WTC11 (cell line): ENCODE measurements at regions not wholly inside any gene's neighbourhood (a gene's known extent, or its start where the extent isn't known, plus 50 kb on each side); places are given as distances from the start of the nearest gene placed in this dataset.
"Not testable (repeated sequence)": the region's sequence is repeated elsewhere in the genome, so short reads cannot be mapped to it uniquely, and the experiment has no call there.

Experiments used
- AFF4 ChIP-seq: sonication (generic); formaldehyde crosslinking; IDR thresholded peaks from 2 replicates; pipeline ENCODE4 v1.8.1; 2023; ENCODE audit warnings: mild to moderate bottlenecking, missing genetic modification reagents, borderline replicate concordance
- ATF3 ChIP-seq: sonication (generic); formaldehyde crosslinking; conservative IDR thresholded peaks from 2 replicates; pipeline ENCODE4 v1.8.1; 2022; ENCODE audit warnings: mild to moderate bottlenecking, missing genetic modification reagents
- FOXJ3 ChIP-seq: sonication (generic); formaldehyde crosslinking; IDR thresholded peaks from 2 replicates; pipeline ENCODE4 v1.9.0; 2021; ENCODE audit warnings: missing genetic modification reagents, mild to moderate bottlenecking, borderline replicate concordance
- TF ChIP-seq, protein P1 (sequence below): fragments of 200-600 bp; IDR thresholded peaks from 2 replicates; pipeline ENCODE4 v1.8.0; 2022; ENCODE audit warnings: antibody characterized with exemption

DNA sequence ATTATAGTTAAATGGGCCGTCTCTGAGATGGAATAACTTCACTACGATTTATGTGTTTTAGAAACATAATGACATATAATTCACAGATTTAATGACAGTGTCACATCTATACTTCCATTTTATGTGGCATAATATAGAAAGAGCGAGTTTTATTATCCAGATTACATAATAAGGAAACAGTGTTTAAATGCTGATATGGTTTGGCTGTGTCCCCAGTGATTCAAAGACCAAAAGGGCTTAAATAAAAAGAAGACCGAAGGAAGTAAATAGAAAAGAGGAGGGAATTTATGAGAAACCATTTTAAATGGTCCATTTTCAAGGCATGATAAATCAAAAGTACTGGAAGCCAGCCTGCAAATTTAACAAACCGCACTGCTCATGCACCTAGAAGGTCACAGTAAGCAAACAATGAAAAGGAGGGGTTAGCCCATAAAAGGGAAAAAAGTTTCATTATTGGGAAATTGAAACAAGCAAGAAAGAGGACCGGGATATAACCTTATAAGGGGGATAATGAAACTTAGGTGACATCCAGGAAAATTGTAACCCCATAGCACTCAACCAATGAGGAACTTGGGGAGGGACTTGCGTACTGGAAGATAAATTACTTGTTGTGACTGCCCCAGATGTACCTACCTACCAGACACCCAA lies 99.2 kb downstream of the SPATA31A6 start:
- TF ChIP-seq, protein P1, sequence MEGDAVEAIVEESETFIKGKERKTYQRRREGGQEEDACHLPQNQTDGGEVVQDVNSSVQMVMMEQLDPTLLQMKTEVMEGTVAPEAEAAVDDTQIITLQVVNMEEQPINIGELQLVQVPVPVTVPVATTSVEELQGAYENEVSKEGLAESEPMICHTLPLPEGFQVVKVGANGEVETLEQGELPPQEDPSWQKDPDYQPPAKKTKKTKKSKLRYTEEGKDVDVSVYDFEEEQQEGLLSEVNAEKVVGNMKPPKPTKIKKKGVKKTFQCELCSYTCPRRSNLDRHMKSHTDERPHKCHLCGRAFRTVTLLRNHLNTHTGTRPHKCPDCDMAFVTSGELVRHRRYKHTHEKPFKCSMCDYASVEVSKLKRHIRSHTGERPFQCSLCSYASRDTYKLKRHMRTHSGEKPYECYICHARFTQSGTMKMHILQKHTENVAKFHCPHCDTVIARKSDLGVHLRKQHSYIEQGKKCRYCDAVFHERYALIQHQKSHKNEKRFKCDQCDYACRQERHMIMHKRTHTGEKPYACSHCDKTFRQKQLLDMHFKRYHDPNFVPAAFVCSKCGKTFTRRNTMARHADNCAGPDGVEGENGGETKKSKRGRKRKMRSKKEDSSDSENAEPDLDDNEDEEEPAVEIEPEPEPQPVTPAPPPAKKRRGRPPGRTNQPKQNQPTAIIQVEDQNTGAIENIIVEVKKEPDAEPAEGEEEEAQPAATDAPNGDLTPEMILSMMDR, result not testable (repeated sequence)
- not testable (repeated sequence) for TF ChIP-seq AFF4; ATF3 (CRISPR knock-in tag); FOXJ3 (CRISPR knock-in tag)
